Glomerular endothelial cell (primary cell): ENCODE measurements at regions not wholly inside any gene's neighbourhood (a gene's known extent, or its start where the extent isn't known, plus 50 kb on each side); places are given as distances from the start of the nearest gene placed in this dataset.
"Not testable (repeated sequence)": the region's sequence is repeated elsewhere in the genome, so short reads cannot be mapped to it uniquely, and the experiment has no call there.

Source experiments
- DNase-seq: peaks from one replicate; pipeline ENCODE4 v3.0.0-alpha.2; 2011; ENCODE audit warnings: low read depth, low spot score; ENCODE audit errors: extremely low read depth

GRCh38 chr6:74451953-74452352, 753.9 kb downstream of the COL12A1 start:
- no peak for DNase-seq

DNA sequence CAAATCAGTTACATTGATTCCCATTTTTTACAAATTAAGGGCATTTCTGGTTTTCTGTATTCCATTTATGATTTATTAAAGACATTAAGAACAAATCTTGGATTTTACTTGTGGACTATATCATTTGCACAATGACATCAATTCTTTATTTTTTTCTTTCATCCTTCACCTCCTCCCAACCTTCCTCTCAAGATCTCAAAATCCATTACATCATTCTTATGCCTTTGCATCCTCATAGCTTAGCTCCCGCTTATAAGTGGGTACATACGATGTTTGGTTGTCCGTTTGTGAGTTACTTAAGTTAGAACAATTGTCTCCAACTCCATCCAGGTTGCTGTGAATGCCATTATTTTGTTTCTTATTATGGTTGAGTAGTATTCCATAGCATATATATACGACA, 752.8 kb downstream of the CD109 start:
- no peak for DNase-seq

GRCh38 chr6:74447013-74447412, 751.0 kb downstream of the CD109 start:
- no peak for DNase-seq

GRCh38 chr6:74439123-74439811, 743.3 kb downstream of the CD109 start:
- DNase-seq, result no peak

DNA sequence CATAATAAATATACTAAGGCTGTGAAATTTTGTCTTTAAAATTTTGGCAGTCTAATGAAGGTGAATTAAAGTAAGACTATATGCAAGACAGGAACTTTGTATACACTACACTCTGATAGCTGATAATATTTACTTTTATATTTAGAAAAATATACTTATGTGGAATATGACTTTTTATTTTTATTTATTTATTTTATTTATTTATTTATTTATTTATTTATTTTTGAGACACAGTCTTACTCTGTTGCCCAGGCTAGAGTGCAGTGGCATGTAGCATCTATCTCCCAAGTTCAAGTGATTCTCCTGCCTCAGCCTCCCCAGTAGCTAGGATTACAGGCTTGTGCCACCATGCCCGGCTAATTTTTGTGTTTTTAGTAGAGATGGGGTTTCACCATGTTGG, 742.4 kb downstream of the CD109 start:
- not testable (repeated sequence) for DNase-seq

DNA sequence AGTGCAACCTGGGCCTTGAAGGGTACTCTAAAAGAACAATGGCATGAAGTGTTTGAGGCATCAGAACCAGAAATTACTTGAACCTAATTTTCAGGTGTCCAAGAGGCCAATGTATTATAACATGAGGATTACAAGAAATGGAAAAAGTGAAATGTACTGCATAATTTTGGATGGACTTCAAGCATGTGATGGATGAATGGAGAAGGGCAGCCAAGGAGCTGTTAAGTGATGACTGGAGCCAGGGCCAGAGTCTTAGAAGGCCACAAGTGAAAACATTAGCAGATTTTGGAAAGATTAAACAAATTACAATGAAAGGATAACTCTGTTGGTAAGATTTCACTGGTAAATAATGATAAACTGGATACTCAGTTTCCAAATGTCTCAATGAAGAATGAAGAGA, 738.2 kb downstream of the CD109 start:
- no peak for DNase-seq

GRCh38 chr6:74431873-74432580, 736.0 kb downstream of the CD109 start:
- DNase-seq, result no peak

GRCh38 chr6:74420221-74420620, 724.2 kb downstream of the CD109 start:
- no peak for DNase-seq

DNA sequence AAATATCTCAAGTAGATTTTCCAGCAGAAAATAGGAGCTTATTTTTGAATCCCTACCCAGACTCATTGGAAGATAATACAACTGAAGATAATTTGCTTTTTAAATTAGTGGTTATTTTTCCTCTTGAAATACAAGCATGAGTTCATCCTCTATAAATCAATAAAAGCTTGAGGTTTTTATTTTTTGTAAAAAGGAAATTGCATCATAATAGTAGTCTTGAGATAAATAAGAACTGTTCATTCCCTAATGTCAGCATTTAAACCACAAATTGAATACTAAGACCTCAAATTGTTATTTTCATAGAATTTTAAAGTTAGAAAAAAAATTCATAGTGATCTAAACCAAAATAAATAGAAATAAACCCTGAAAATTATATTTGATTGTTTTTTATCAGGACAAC, 719.1 kb downstream of the CD109 start:
- DNase-seq, result no peak

DNA sequence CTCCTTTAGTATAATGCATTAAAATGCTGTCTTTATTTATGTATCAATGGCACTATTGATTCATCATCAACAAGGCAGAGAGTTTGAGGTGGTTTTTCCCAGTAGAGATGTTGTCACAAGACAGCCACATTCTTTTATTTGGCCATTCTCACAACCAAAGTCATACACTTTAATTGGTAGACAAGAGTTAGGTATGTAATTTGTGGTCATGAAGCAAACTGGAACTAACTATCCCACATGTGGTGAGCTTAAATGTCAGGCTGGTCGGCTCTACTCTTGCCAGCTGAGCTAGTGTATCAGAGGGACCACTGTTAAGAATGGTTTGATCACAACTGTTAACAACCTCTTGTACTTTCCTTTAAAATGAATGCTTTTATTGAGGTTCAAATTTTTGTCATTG, 714.6 kb downstream of the CD109 start:
- no peak for DNase-seq

DNA sequence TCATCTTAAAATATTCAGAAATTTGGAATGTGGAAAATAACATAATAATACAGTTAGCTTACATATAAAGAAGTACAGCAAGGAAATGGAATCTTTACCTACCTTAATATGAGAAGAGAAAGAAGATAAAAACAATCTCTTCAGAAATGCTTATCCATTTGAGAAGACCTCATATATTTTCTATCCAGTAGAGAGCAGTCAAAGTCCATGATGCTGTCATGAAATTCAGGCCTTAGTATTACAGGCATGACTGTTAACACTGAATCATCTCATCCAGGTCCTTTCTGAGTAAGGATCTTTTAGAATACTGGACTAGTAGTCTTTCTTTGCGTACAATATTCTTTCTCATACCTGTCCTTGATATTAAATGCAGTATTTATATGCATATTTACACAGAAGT, 713.4 kb downstream of the CD109 start:
- peak; percentile 25 for DNase-seq

DNA sequence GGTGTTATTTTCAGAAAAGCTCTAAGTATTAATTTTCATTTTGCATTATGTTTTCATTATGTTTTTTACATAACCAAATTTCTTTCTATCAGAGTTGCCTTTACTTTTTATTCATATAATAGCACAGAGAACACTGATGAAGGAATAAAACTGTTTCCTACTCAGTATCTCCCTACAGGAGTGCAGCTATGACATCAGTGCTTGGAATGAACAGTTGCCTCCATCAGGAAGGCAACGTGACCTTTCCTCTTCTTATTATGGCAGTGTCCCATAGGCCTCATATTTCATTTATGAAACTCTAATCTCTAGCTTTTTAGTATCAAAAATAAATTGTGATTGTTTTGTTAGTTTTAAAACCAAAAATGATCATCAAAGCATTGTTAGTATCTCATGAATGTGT, 712.8 kb downstream of the CD109 start:
- no peak for DNase-seq

DNA sequence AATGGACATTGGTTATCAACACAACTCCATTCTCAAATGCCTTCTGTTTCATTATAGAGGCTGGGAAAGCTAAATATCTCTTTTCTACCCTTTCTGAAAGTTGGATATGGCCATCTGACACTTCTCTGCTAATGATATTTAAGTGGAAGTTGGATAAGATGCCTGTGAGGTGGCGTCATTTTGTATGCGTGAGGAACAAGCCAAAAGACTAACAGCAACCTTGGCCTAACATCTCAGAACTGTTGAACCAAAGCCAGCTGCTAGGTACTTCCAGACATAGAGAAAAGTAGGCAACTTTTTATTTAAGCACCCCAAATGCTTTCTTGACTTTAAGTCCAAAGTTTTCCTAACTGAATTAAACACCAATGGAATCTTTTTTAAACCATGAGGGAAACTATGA, 708.4 kb downstream of the CD109 start:
- DNase-seq, result no peak

- no peak for DNase-seq
These were observed 706.8 kb downstream of the CD109 start for GRCh38 chr6:74402781-74403180.

GRCh38 chr6:74378437-74378836, 682.4 kb downstream of the CD109 start:
- DNase-seq, result not testable (repeated sequence)

GRCh38 chr6:74369556-74369993, 673.6 kb downstream of the CD109 start:
- DNase-seq, result no peak

GRCh38 chr6:74368746-74369145, 672.7 kb downstream of the CD109 start:
- DNase-seq, result no peak

DNA sequence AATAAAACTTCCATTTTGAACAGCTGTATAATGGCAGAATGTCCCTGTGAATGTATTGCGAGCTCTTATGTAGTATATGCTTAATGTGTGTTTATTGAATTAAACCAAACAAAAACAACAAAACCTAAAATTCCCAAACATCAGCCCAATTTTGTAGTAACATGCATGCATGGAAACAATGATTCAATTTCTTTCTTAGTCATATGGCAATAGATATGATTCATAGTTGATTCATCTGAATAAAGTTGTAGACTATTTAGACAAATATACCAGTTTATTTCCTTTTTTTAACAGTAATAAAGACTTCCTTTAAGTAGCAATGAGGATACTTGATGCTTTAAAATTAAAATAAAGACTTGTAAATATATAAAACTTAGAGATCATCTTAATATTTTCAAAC, 670.6 kb downstream of the CD109 start:
- DNase-seq, result no peak

GRCh38 chr6:74362391-74362790, 666.4 kb downstream of the CD109 start:
- DNase-seq, result no peak

DNA sequence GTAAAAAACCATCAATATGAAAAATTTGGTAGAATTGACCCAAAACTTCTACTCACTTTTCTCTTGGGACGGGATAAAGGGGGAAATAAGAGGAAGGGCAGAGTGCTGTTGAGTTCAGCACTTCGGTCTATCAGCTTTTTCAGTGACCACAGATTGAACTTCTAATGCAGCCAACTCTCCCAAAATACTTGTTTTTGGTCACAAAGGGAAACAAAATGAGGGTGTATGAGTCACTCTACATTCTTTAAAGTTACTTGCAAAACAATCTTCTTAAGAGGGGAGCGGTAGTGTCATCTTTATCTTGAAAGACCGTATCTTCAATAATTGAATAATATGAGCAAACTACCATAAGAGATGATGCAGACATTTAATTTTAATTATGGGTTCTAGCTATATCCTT, 661.3 kb downstream of the CD109 start:
- DNase-seq, result no peak

DNA sequence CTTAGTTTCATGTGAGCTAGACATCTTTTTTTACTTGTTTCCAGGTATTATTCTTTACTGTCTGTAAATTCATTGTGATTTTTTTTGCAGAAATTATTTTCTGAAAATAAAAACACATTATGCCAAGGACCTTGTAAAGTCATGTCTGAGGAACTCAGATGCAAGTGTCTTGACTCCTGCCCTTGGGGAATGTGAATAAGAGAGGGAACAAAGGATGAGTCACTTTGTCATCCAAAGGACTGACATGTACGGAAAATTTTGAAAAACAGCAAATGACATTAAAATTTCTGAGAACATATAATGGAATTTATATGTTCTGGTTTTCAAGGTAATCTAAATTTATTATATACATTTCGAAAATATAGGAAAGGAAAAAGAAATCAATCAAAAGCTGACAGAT, 660.4 kb downstream of the CD109 start:
- no peak for DNase-seq

DNA sequence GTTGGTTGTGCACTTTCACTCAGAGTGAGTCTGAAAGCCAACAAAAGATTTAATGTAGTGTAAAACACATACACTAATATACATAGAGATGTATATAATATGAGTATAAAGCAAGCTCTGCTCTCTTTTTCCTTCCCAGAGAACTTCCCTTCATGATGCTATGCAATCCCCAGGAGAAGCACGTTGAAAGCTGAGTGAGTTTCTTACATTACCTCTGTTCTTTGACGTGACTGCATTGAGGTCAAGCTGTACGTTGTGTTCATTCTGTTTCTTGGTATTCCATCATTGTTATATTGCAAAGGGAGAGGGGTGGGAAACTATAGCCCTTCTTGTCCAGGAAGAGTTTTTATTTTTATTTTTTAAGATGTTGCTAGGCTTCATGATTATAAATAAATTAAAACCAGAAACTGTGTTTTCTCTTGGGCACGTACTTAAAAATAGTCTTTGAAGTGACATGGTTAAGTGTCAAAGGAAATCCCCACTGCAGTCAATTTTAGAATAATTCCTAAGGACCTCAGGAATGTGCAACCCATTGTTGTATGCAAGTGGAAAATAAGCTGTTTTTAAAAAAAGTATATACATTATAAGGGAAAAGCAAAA, 651.0 kb downstream of the CD109 start:
- no peak for DNase-seq
